HepG2 (cell line): ENCODE measurements at regions not wholly inside any gene's neighbourhood (a gene's known extent, or its start where the extent isn't known, plus 50 kb on each side); places are given as distances from the start of the nearest gene placed in this dataset.
"Not testable (repeated sequence)": the region's sequence is repeated elsewhere in the genome, so short reads cannot be mapped to it uniquely, and the experiment has no call there.

Experiments
- ATAC-seq: fragments of 200-7000 bp; cut with Tn5 transposase; 3 replicates; pipeline ENCODE4 v1.9.1; 2020; ENCODE audit warnings: mild to moderate bottlenecking, moderate library complexity
- BruUV-seq: library from RNA; stranded (reverse); fragments of 400-500 nt; replicated peaks from 2 replicates; lab custom pipeline; 2021; lab: Mats Ljungman, UMichigan
- CTCF ChIA-PET: fragments of 300-600 bp; formaldehyde crosslinking; extraction: SDS; loops from one replicate; lab custom pipeline; 2021; ENCODE audit warnings: low total read pairs, inconsistent platforms, low intra/inter-chr PET ratio; lab: Yijun Ruan, JAX
- POLR2A ChIA-PET: fragments of 350-600 bp; sonication (Branson Sonifier 250); formaldehyde crosslinking; loops from one replicate; lab custom pipeline; 2020; ENCODE audit warnings: antibody characterized with exemption, inconsistent platforms; lab: Yijun Ruan, JAX
- DNase-seq: peaks from one replicate; pipeline ENCODE4 v3.0.0-alpha.2; 2015; ENCODE audit warnings: low spot score
- FAIRE-seq: peaks from 3 replicates; lab custom pipeline; 2011; peaks lifted over from hg19 to GRCh38; lab: Jason Lieb, UNC
- H2AFZ ChIP-seq: one replicate; pipeline ENCODE4 v1.6.1; 2011; ENCODE audit warnings: low read length, inconsistent platforms
- H3K27ac ChIP-seq: fragments of 300-600 bp; 3 replicates; pipeline ENCODE4 v1.8.0; 2011; ENCODE audit warnings: mixed run types, mild to moderate bottlenecking, mixed read lengths, low read length, inconsistent platforms; ENCODE audit not compliant: insufficient read depth; ENCODE audit errors: extremely low read length
- H3K27me3 ChIP-seq, 2 experiments: fragments of 200-600 bp in 1 of 2; 2 replicates in 1 of 2; 3 replicates in 1 of 2; pipeline versions ENCODE4 v1.6.0 to v1.8.0; 2011; ENCODE audit warnings: low read length in 2 of 2, mild to moderate bottlenecking in 2 of 2, moderate library complexity in 2 of 2, inconsistent platforms in 1 of 2; ENCODE audit not compliant: insufficient read depth in 2 of 2, control insufficient read depth in 1 of 2
- H3K36me3 ChIP-seq, 2 experiments: fragments of 200-600 bp in 1 of 2; replicated peaks in 1 of 2; 2 replicates in 1 of 2; 3 replicates in 1 of 2; pipeline versions ENCODE4 v1.5.1 to v1.8.0; 2011; ENCODE audit warnings: low read length in 2 of 2, inconsistent platforms in 1 of 2; ENCODE audit not compliant: insufficient read depth in 2 of 2, control insufficient read depth in 1 of 2
- H3K4me1 ChIP-seq: 2 replicates; pipeline ENCODE4 v1.5.1; 2012; ENCODE audit warnings: low read length, inconsistent platforms; ENCODE audit not compliant: insufficient read depth
- H3K4me2 ChIP-seq: 2 replicates; pipeline ENCODE4 v1.6.0; 2011; ENCODE audit warnings: low read depth, low read length, inconsistent platforms
- H3K4me3 ChIP-seq, 3 experiments: fragments of 200-600 bp in 1 of 3; sonication (generic), shearing (Covaris generic) in 1 of 3; replicated peaks in 1 of 3; 2 replicates each; pipeline ENCODE4 v1.5.1; 2011 to 2016; ENCODE audit warnings: low read length in 3 of 3, inconsistent platforms in 2 of 3, low read depth in 2 of 3, mild to moderate bottlenecking in 2 of 3, control low read depth in 1 of 3, mixed read lengths in 1 of 3; ENCODE audit not compliant: insufficient read depth in 1 of 3
- H3K79me2 ChIP-seq: one replicate; pipeline ENCODE4 v1.6.1; 2011; ENCODE audit warnings: low read length, inconsistent platforms; ENCODE audit not compliant: insufficient read depth
- H3K9ac ChIP-seq: 2 replicates; pipeline ENCODE4 v1.6.0; 2011; ENCODE audit warnings: mild to moderate bottlenecking, low read depth, low read length, inconsistent platforms; ENCODE audit not compliant: insufficient read depth
- H3K9me3 ChIP-seq: 2 replicates; pipeline ENCODE4 v1.5.1; 2012; ENCODE audit warnings: mild to moderate bottlenecking, low read length
- H4K20me1 ChIP-seq: 2 replicates; pipeline ENCODE4 v1.6.0; 2011; ENCODE audit warnings: inconsistent platforms, mild to moderate bottlenecking, low read length, moderate library complexity; ENCODE audit not compliant: insufficient read depth
- CSRNP1 ChIP-seq: sonication (generic); formaldehyde crosslinking; IDR thresholded peaks from 2 replicates; pipeline ENCODE4 v1.8.1; 2023; ENCODE audit warnings: mild to moderate bottlenecking, missing genetic modification reagents
- STAT6 ChIP-seq: sonication (generic); formaldehyde crosslinking; IDR thresholded peaks from 2 replicates; pipeline ENCODE4 v1.4.0; 2020; ENCODE audit warnings: missing genetic modification reagents, mild to moderate bottlenecking, borderline replicate concordance
- TOE1 ChIP-seq: sonication (generic); formaldehyde crosslinking; IDR thresholded peaks from 2 replicates; pipeline ENCODE4 v1.4.0; 2020; ENCODE audit warnings: mild to moderate bottlenecking, missing genetic modification reagents
- ZNF124 ChIP-seq: sonication (generic); formaldehyde crosslinking; IDR thresholded peaks from 2 replicates; pipeline ENCODE4 v1.4.0; 2020; ENCODE audit warnings: missing genetic modification reagents
- ZNF784 ChIP-seq: sonication (generic); formaldehyde crosslinking; IDR thresholded peaks from 2 replicates; pipeline ENCODE4 v1.5.1; 2020; ENCODE audit warnings: missing genetic modification reagents, mild to moderate bottlenecking, borderline replicate concordance
- whole genome bisulfite sequencing: methylation state at CpG from one replicate; pipeline ENCODE4 v1.1.6; 2017; ENCODE audit warnings: low lambda C conversion rate; 5-methylcytosine and 5-hydroxymethylcytosine counted together
- in situ Hi-C: cut with HindIII; loops from 2 replicates; pipeline ENCODE4 v1.10.0; 2017; ENCODE audit warnings: low pct_unique_long_range_greater_than_20kb; ENCODE audit not compliant: extremely low pct_ligation_motif_present
- intact Hi-C: fragments of 100-400 bp; cut with micrococcal nuclease; formaldehyde crosslinking; loops from one replicate; pipeline ENCODE4 v1.10.0; 2022; ENCODE audit not compliant: unreplicated experiment

GRCh38 chr11:10969387-10969786 is 111.5 kb upstream of the ZBED5 start (continued):
- TF ChIP-seq TOE1 (CRISPR knock-in tag) (no peak), CSRNP1 (CRISPR knock-in tag) (no peak), ZNF124 (no peak), STAT6 (no peak), ZNF784 (no peak)

GRCh38 chr11:10956884-10957283 is 99.0 kb upstream of the ZBED5 start:
- H3K27me3 ChIP-seq, H3K79me2 ChIP-seq, H3K4me2 ChIP-seq, H2AFZ ChIP-seq, ATAC-seq, POLR2A ChIA-PET, FAIRE-seq, H3K27ac ChIP-seq, in situ Hi-C loops, H4K20me1 ChIP-seq, H3K4me3 ChIP-seq, H3K36me3 ChIP-seq, H3K9ac ChIP-seq, intact Hi-C loops, CTCF ChIA-PET, DNase-seq, H3K9me3 ChIP-seq, BruUV-seq, H3K4me1 ChIP-seq: not testable (repeated sequence)
- WGBS: 0% methylated on average over 1 of the region's 1 CpG
